Liver (tissue), 3 donors: ENCODE measurements at regions not wholly inside any gene's neighbourhood (a gene's known extent, or its start where the extent isn't known, plus 50 kb on each side); places are given as distances from the start of the nearest gene placed in this dataset.

ENCODE experiments used
- ATF3 ChIP-seq: IDR thresholded peaks from 2 replicates; pipeline ENCODE4 v1.6.1; 2016; ENCODE audit warnings: antibody characterized with exemption
- CTCF ChIP-seq: fragments of 150-350 bp; IDR thresholded peaks from 2 replicates; pipeline ENCODE4 v1.5.1; 2017; ENCODE audit warnings: improper control_type of control experiment, low read depth, low read length; ENCODE audit not compliant: missing input control
- GABPA ChIP-seq, 2 donors: IDR thresholded peaks in 1 of 2; conservative IDR thresholded peaks in 1 of 2; 2 replicates each; pipeline ENCODE4 v1.6.1; 2016; ENCODE audit warnings: antibody characterized with exemption in 2 of 2, mild to moderate bottlenecking in 1 of 2, moderate library complexity in 1 of 2
- JUND ChIP-seq, 2 donors: IDR thresholded peaks; 2 replicates each; pipeline ENCODE4 v1.6.1; 2016; ENCODE audit warnings: antibody characterized with exemption in 2 of 2
- MAX ChIP-seq: IDR thresholded peaks from 2 replicates; pipeline ENCODE4 v1.6.1; 2016; ENCODE audit warnings: antibody characterized with exemption
- RAD21 ChIP-seq, 2 donors: IDR thresholded peaks; 2 replicates each; pipeline ENCODE4 v1.6.1; 2016; ENCODE audit warnings: antibody characterized with exemption in 2 of 2, mild to moderate bottlenecking in 2 of 2
- REST ChIP-seq: IDR thresholded peaks from 2 replicates; pipeline ENCODE4 v1.6.1; 2016; ENCODE audit warnings: antibody characterized with exemption, mild to moderate bottlenecking
- SP1 ChIP-seq: IDR thresholded peaks from 2 replicates; pipeline ENCODE4 v1.6.1; 2018; ENCODE audit warnings: antibody characterized with exemption, mild to moderate bottlenecking
- TAF1 ChIP-seq: conservative IDR thresholded peaks from 2 replicates; pipeline ENCODE4 v1.6.1; 2016; ENCODE audit warnings: antibody characterized with exemption, mild to moderate bottlenecking
- YY1 ChIP-seq: IDR thresholded peaks from 2 replicates; pipeline ENCODE4 v1.6.1; 2016; ENCODE audit warnings: antibody characterized with exemption, mild to moderate bottlenecking
- donor health status: healthy.
- donor health status: healthy.

GRCh38 chr17:74107107-74107506 is 96.4 kb upstream of the RPL38 start:
- TF ChIP-seq CTCF (no peak), REST (no peak), GABPA (IDR thresholded peaks at IDR 0.05 in 1 of 2, conservative IDR thresholded peaks at IDR 0.05 in 1 of 2) (no peak), MAX (no peak), TAF1 (no peak), ATF3 (no peak), RAD21 (IDR thresholded peaks at IDR 0.05) (no peak), JUND (IDR thresholded peaks at IDR 0.05) (no peak), SP1 (no peak), YY1 (no peak)
